Bronchial epithelial cell (primary cell): ENCODE measurements at regions not wholly inside any gene's neighbourhood (a gene's known extent, or its start where the extent isn't known, plus 50 kb on each side); places are given as distances from the start of the nearest gene placed in this dataset.

Source experiments
- DNase-seq: peaks from one replicate; pipeline ENCODE4 v3.0.0-alpha.2; 2010; ENCODE audit warnings: low read depth
- FAIRE-seq: peaks from 2 replicates; lab custom pipeline; 2011; peaks lifted over from hg19 to GRCh38; lab: Jason Lieb, UNC
- H3K27me3 ChIP-seq: 2 replicates; pipeline ENCODE4 v1.5.1; 2011; ENCODE audit warnings: low read length; ENCODE audit not compliant: control insufficient read depth, insufficient read depth
- H3K36me3 ChIP-seq: 2 replicates; pipeline ENCODE4 v1.5.1; 2011; ENCODE audit warnings: low read length; ENCODE audit not compliant: control insufficient read depth, insufficient read depth
- H3K4me3 ChIP-seq: 2 replicates; pipeline ENCODE4 v1.5.1; 2011; ENCODE audit warnings: mild to moderate bottlenecking, low read depth, low read length, control low read depth
- CTCF ChIP-seq: IDR thresholded peaks from 2 replicates; pipeline ENCODE4 v1.5.1; 2011; ENCODE audit warnings: mild to moderate bottlenecking, moderate library complexity, low read length, control low read depth, inconsistent platforms; ENCODE audit not compliant: insufficient read depth, severe bottlenecking

- Histone ChIP-seq H3K27me3 (no peaks in the 10 kb centered on the region), H3K4me3 (no peak overlapping the region), H3K36me3 (no peaks in the 10 kb centered on the region)
- FAIRE-seq (no peak), DNase-seq (no peak)
- TF ChIP-seq CTCF = no peak
Measured at GRCh38 chr20:23165307-23165750, 79.2 kb upstream of the CD93 start.

DNA sequence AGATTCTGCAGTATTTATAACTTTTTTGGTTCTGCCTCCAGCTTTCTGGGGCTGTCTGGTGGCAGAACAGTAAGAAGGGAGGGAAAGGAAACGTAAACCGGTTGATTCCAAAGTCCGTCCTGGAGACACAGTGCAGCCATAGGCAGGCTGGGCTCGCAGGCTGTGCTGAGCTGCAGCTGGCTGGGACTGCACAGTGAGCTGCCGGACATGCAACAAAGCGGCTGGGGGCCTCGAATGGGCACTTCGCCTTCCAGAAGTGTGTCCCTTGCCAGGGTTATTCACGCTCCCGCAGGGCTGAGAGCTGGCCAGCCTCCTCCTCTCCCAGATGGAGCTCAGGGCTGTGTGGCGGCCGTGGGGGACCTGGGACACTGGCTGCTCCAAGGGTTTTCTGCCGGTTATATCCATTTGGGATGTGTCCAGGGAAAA, 78.1 kb upstream of the CD93 start:
- DNase-seq = no peak
- Histone ChIP-seq H3K4me3 (no peak overlapping the region), H3K36me3 (no peaks in the 10 kb centered on the region), H3K27me3 (no peaks in the 10 kb centered on the region)
- TF ChIP-seq CTCF = no peak
- no peak for FAIRE-seq

- Histone ChIP-seq H3K36me3 (no peaks in the 10 kb centered on the region), H3K27me3 (no peaks in the 10 kb centered on the region), H3K4me3 (no peak overlapping the region)
- no peak for FAIRE-seq
- no peak for DNase-seq
- no peak for TF ChIP-seq CTCF
Measured at GRCh38 chr20:23163562-23163961, 77.4 kb upstream of the CD93 start.

- DNase-seq (no peak), FAIRE-seq (no peak)
- Histone ChIP-seq H3K4me3 (no peak overlapping the region), H3K27me3 (no peaks in the 10 kb centered on the region), H3K36me3 (no peaks in the 10 kb centered on the region)
- no peak for TF ChIP-seq CTCF
Measured at GRCh38 chr20:23162887-23163286, 76.8 kb upstream of the CD93 start.

DNA sequence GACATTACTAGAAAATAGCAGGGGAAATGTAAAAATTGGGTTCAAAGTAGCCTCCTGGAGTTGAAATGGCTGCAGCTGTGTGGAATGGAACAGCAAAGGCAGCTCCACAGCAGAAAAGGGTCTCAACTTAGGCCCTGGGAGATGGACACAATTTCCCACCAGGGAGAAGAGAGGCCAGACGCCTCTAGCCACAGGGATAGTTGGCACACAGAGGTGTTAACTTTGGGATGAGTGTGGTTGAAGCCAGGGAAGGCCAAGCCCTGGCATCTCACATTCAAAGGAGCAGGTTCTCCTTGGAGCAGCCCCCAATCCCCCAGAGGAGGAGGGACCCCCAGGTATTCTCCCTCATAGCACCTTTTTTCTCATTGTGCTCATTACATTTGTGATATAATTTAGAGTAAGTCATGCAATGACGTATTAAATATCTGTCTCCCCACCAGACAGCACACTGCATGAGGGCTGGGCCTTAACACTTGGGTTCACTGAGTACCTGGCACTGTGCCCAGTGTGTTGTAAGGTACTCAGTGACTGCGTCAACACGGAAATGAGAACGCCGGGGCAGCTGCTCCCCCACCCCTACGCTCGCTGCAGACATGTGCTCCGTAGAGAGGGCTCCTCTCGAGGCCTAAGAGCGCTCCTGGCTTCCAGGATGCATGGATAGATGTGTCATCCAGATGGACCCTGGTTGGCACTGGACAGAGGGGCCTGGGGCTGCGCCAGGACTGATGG, 76.0 kb upstream of the CD93 start:
- Histone ChIP-seq H3K36me3 (no peaks in the 10 kb centered on the region), H3K4me3 (no peak overlapping the region), H3K27me3 (no peaks in the 10 kb centered on the region)
- TF ChIP-seq CTCF = no peak
- DNase-seq = peak; percentile 98
- no peak for FAIRE-seq

DNA sequence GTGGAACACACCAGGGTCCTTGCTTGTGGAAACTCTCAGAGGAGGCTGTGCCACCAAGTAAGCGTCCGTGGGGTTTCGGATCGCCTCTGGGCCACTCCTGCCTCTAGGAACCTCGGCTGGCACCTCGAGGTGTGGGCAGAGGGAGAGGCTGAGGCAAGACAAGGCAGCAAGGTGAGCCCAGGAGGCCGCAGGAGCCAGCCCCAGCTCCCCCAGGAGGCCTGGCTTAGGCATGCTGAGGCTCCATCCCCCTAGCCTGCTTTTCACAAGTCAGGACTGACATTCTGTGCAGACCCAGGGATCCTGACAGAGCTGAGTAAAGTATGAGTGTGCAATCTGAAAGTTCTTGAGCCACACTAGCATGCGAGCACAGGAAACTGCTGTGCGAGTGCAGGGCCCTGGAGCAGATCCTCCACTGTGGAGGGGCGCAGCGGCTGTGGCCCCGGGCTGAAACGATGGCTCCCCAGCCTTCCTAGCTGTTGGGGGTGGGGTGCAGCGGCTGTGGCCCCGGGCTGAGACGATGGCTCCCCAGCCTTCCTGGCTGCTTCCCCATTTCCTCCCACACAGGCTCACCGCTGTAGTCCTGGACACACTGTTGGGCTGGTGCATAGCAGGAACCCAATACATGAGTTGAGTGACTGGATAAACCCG, 75.2 kb upstream of the CD93 start:
- Histone ChIP-seq H3K4me3 (no peak overlapping the region), H3K36me3 (no peaks in the 10 kb centered on the region), H3K27me3 (no peaks in the 10 kb centered on the region)
- TF ChIP-seq CTCF = no peak
- DNase-seq (peak; percentile 89), FAIRE-seq (no peak)
